Stimulated activated CD4-positive, alpha-beta T cell treated with anti-CD3 and anti-CD28 coated beads, TNF-alpha, amount 100 ng/mL, for 1 hour (primary cell): ENCODE measurements at regions not wholly inside any gene's neighbourhood (a gene's known extent, or its start where the extent isn't known, plus 50 kb on each side); places are given as distances from the start of the nearest gene placed in this dataset.
"Not testable (repeated sequence)": the region's sequence is repeated elsewhere in the genome, so short reads cannot be mapped to it uniquely, and the experiment has no call there.

ENCODE experiments used
- DNase-seq, 3 donors: peaks; one replicate each; pipeline ENCODE4 v3.0.0-alpha.2; 2020; ENCODE audit warnings: low read depth in 3 of 3, low spot score in 1 of 3

- DNase-seq: no peak
Observed at GRCh38 chr4:66568001-66568400, 897.7 kb upstream of the EPHA5 start.

GRCh38 chr4:66567551-66567950 is 897.3 kb upstream of the EPHA5 start:
- DNase-seq: no peak

GRCh38 chr4:66565801-66566200 is 895.5 kb upstream of the EPHA5 start:
- DNase-seq: no peak

- DNase-seq: no peak
Observed at GRCh38 chr4:66564901-66565651, 894.8 kb upstream of the EPHA5 start.

GRCh38 chr4:66562276-66562806 is 892.1 kb upstream of the EPHA5 start:
- DNase-seq: no peak

- not testable (repeated sequence) for DNase-seq
Observed at GRCh38 chr4:66561465-66562053, 891.3 kb upstream of the EPHA5 start.

- no peak for DNase-seq
Observed at GRCh38 chr4:66558651-66559050, 888.4 kb upstream of the EPHA5 start.

GRCh38 chr4:66556651-66557278 is 886.5 kb upstream of the EPHA5 start:
- no peak for DNase-seq

GRCh38 chr4:66555301-66555700 is 885.0 kb upstream of the EPHA5 start:
- DNase-seq: no peak

- no peak for DNase-seq
Observed at GRCh38 chr4:66554826-66555225, 884.5 kb upstream of the EPHA5 start.

GRCh38 chr4:66545301-66545700 is 875.0 kb upstream of the EPHA5 start:
- not testable (repeated sequence) for DNase-seq

GRCh38 chr4:66544281-66544680 is 874.0 kb upstream of the EPHA5 start:
- DNase-seq: no peak

- DNase-seq: no peak
Observed at GRCh38 chr4:66539745-66540144, 869.5 kb upstream of the EPHA5 start.

- no peak for DNase-seq
Observed at GRCh38 chr4:66524781-66525180, 854.5 kb upstream of the EPHA5 start.

- no peak for DNase-seq
Observed at GRCh38 chr4:66522244-66522643, 852.0 kb upstream of the EPHA5 start.

- DNase-seq: no peak
Observed at GRCh38 chr4:66516940-66517339, 846.7 kb upstream of the EPHA5 start.

GRCh38 chr4:66506985-66507384 is 836.7 kb upstream of the EPHA5 start:
- DNase-seq: no peak

GRCh38 chr4:66501997-66502396 is 831.7 kb upstream of the EPHA5 start:
- DNase-seq: no peak

- no peak for DNase-seq
Observed at GRCh38 chr4:66490729-66491128, 820.4 kb upstream of the EPHA5 start.

GRCh38 chr4:66489783-66490452 is 819.6 kb upstream of the EPHA5 start:
- no peak for DNase-seq

- no peak for DNase-seq
Observed at GRCh38 chr4:66489370-66489769, 819.1 kb upstream of the EPHA5 start.

GRCh38 chr4:66486068-66486467 is 815.8 kb upstream of the EPHA5 start:
- DNase-seq: no peak
